OCI-LY7 (cell line): ENCODE measurements at regions not wholly inside any gene's neighbourhood (a gene's known extent, or its start where the extent isn't known, plus 50 kb on each side); places are given as distances from the start of the nearest gene placed in this dataset.

Source experiments
- BruUV-seq: library from RNA; stranded (reverse); fragments of 400-500 nt; replicated peaks from 2 replicates; lab custom pipeline; 2021; lab: Mats Ljungman, UMichigan
- CTCF ChIA-PET: fragments of 300-600 bp; sonication (Branson Sonifier 250); formaldehyde crosslinking; loops from one replicate; lab custom pipeline; 2022; ENCODE audit warnings: antibody characterized with exemption; ENCODE audit not compliant: unreplicated experiment; lab: Charles Lee
- POLR2A ChIA-PET: fragments of 300-600 bp; sonication (Branson Sonifier 250); formaldehyde crosslinking; loops from one replicate; lab custom pipeline; 2022; ENCODE audit warnings: antibody characterized with exemption; lab: Charles Lee
- DNase-seq: peaks from one replicate; pipeline ENCODE4 v3.0.0-alpha.2; 2015; ENCODE audit warnings: low spot score
- H2AFZ ChIP-seq: fragments of 200-600 bp; sonication (generic), shearing (Covaris generic); 2 replicates; pipeline ENCODE4 v1.6.1; 2014; ENCODE audit warnings: mild to moderate bottlenecking, antibody characterized with exemption, low read length, moderate library complexity
- H3K27ac ChIP-seq: fragments of 200-600 bp; sonication (generic); 2 replicates; pipeline ENCODE4 v1.5.1; 2014; ENCODE audit warnings: mixed run types, low read depth, mild to moderate bottlenecking, moderate library complexity, low read length, inconsistent platforms; ENCODE audit not compliant: poor library complexity, severe bottlenecking
- H3K36me3 ChIP-seq: fragments of 200-600 bp; sonication (generic); 2 replicates; pipeline ENCODE4 v1.6.1; 2014; ENCODE audit warnings: mild to moderate bottlenecking, antibody characterized with exemption, low read length, moderate library complexity, mixed read lengths; ENCODE audit not compliant: insufficient read depth
- H3K4me1 ChIP-seq: fragments of 200-600 bp; sonication (generic); 2 replicates; pipeline ENCODE4 v1.5.1; 2014; ENCODE audit warnings: mild to moderate bottlenecking, low read length; ENCODE audit not compliant: insufficient read depth, poor library complexity, severe bottlenecking
- H3K4me2 ChIP-seq: fragments of 200-600 bp; sonication (generic); 2 replicates; pipeline ENCODE4 v1.6.1; 2014; ENCODE audit warnings: mild to moderate bottlenecking, low read length
- H3K4me3 ChIP-seq: fragments of 200-600 bp; sonication (generic); 2 replicates; pipeline ENCODE4 v1.5.1; 2014; ENCODE audit warnings: mild to moderate bottlenecking, low read depth, low read length; ENCODE audit not compliant: poor library complexity, severe bottlenecking
- H3K79me2 ChIP-seq: fragments of 200-600 bp; sonication (generic); 2 replicates; pipeline ENCODE4 v1.6.1; 2016; ENCODE audit warnings: low read depth, mild to moderate bottlenecking, low read length, moderate library complexity, mixed read lengths; ENCODE audit not compliant: insufficient read depth
- H3K9me2 ChIP-seq: fragments of 200-600 bp; sonication (generic); 2 replicates; pipeline ENCODE4 v1.6.1; 2016; ENCODE audit warnings: mild to moderate bottlenecking, low read length, mixed read lengths; ENCODE audit not compliant: insufficient read depth
- H3K9me3 ChIP-seq: fragments of 200-600 bp; sonication (generic); 2 replicates; pipeline ENCODE4 v1.6.1; 2014; ENCODE audit warnings: mild to moderate bottlenecking, mixed run types, low read length, mixed read lengths
- H4K20me1 ChIP-seq: fragments of 200-600 bp; sonication (generic); 2 replicates; pipeline ENCODE4 v1.6.1; 2014; ENCODE audit warnings: mild to moderate bottlenecking, antibody characterized with exemption, low read length, moderate library complexity, mixed read lengths; ENCODE audit not compliant: insufficient read depth
- CTCF ChIP-seq: fragments of 200-600 bp; sonication (generic); conservative IDR thresholded peaks from 2 replicates; pipeline ENCODE4 v1.5.1; 2014; ENCODE audit warnings: mild to moderate bottlenecking, antibody characterized with exemption, low read length, moderate library complexity, mixed read lengths
- EZH2phosphoT487 ChIP-seq: fragments of 200-600 bp; sonication (generic); IDR thresholded peaks from 2 replicates; pipeline ENCODE4 v1.6.1; 2018; ENCODE audit warnings: low read depth, borderline replicate concordance, mild to moderate bottlenecking, mixed run types, antibody characterized with exemption, low read length, moderate library complexity, mixed read lengths
- intact Hi-C: fragments of 100-400 bp; cut with micrococcal nuclease; formaldehyde crosslinking; loops from one replicate; pipeline ENCODE4 v1.10.0; 2022; ENCODE audit not compliant: unreplicated experiment

DNA sequence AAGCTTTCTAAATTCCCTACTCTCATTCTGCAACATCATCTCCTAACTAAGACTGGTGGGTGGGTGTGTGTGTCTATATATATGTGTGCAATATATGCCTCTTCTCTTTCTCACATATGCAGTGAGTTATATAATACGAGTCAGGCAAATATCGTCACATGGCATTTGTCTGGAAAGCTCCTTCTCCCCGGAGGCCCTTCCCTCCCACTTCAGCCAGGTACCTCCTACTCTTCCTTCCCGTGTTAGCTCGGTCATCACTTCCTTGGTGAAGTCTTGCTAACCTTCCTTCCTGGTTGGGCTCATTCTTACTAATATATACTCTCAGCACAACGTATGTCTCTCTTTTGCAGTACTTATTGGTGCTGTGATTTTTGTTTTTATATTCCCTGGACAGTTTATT is 66.4 kb upstream of the NCK2 start:
- Histone ChIP-seq H4K20me1 (no peaks in the 10 kb centered on the region), H3K9me3 (no peaks in the 10 kb centered on the region), H3K9me2 (no peaks in the 10 kb centered on the region), H3K27ac (no peak overlapping the region), H3K4me1 (no peaks in the 10 kb centered on the region), H3K79me2 (no peaks in the 10 kb centered on the region), H2AFZ (no peak overlapping the region), H3K4me2 (no peak overlapping the region), H3K4me3 (no peak overlapping the region), H3K36me3 (no peaks in the 10 kb centered on the region)
- ChIA-PET POLR2A (interaction anchor here (0.7 kb wide), 1 partner anchor 32 kb away, joined by 3 read pairs; no protein-coding TSS in a partner anchor), CTCF (no interaction called here)
- no peak for DNase-seq
- intact Hi-C loops: no loop called here
- BruUV-seq: no TSS peak
- TF ChIP-seq CTCF: no peak
- no peak for TF ChIP-seq EZH2phosphoT487

DNA sequence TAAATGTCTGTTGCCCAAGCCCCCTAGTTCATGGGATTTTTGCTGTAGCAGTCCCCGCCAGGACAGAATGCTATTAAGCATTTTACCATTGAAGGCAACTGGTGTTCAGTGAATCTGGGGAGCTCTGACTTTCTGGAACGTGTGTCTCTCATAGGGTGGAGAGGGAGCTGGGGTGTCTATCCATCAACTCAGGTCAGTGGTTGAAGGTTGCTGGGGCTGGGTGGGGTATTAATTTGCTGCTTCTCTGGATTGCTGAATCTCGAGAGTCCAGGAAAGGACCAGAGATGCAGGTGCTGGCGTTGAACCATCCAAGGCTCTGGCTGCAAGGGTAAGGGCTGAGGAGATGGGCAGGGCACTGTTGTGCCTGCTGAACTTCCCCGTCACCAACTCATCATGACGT is 66.8 kb upstream of the NCK2 start:
- Histone ChIP-seq H2AFZ (no peak overlapping the region), H3K9me3 (no peaks in the 10 kb centered on the region), H3K4me3 (no peak overlapping the region), H3K9me2 (no peaks in the 10 kb centered on the region), H3K4me2 (no peak overlapping the region), H3K4me1 (no peaks in the 10 kb centered on the region), H3K79me2 (no peaks in the 10 kb centered on the region), H3K27ac (no peak overlapping the region), H4K20me1 (no peaks in the 10 kb centered on the region), H3K36me3 (no peaks in the 10 kb centered on the region)
- intact Hi-C loops: no loop called here
- TF ChIP-seq CTCF: no peak
- TF ChIP-seq EZH2phosphoT487: no peak
- POLR2A ChIA-PET: interaction anchor here (0.7 kb wide), 1 partner anchor 31 kb away, joined by 3 read pairs; no protein-coding TSS in a partner anchor
- CTCF ChIA-PET: no interaction called here
- DNase-seq: no peak
- no TSS peak for BruUV-seq

DNA sequence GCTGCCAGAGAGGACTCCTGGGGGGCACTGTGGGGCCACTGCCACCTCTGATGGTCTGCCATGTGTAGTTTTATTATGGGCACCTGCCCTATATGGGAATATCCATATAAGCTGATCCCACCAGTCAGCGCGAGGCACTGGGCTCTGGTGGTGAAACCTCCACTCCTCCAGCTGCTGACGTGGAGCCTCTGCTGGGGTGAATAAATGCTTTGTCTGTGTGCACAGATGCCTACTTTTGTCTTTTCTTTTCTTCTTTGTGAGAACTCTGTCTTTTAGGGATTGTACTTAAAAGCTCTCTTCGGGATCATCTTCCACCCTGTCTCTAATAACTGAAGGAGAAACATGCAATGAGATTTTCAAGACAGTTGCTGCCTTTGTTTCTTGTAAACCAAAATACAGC is 68.9 kb upstream of the NCK2 start:
- H3K4me3 ChIP-seq: no peak overlapping the region
- BruUV-seq: no TSS peak
- H3K36me3 ChIP-seq: no peaks in the 10 kb centered on the region
- no peaks in the 10 kb centered on the region for H3K9me2 ChIP-seq
- no peaks in the 10 kb centered on the region for H4K20me1 ChIP-seq
- intact Hi-C loops: no loop called here
- H3K9me3 ChIP-seq: no peaks in the 10 kb centered on the region
- no peak overlapping the region for H3K4me2 ChIP-seq
- H3K79me2 ChIP-seq: no peaks in the 10 kb centered on the region
- H2AFZ ChIP-seq: no peak overlapping the region
- DNase-seq: no peak
- H3K4me1 ChIP-seq: no peaks in the 10 kb centered on the region
- TF ChIP-seq CTCF (no peak), EZH2phosphoT487 (no peak)
- POLR2A ChIA-PET: interaction anchor here (0.6 kb wide), 1 partner anchor 71 kb away, joined by 3 read pairs; no protein-coding TSS in a partner anchor
- CTCF ChIA-PET: no interaction called here
- no peak overlapping the region for H3K27ac ChIP-seq
